HEK293T (cell line): ENCODE measurements at regions not wholly inside any gene's neighbourhood (a gene's known extent, or its start where the extent isn't known, plus 50 kb on each side); places are given as distances from the start of the nearest gene placed in this dataset.
"Not testable (repeated sequence)": the region's sequence is repeated elsewhere in the genome, so short reads cannot be mapped to it uniquely, and the experiment has no call there.

ENCODE experiments used
- CTCF ChIA-PET: fragments of 350-600 bp; formaldehyde crosslinking; extraction: SDS; loops from one replicate; lab custom pipeline; 2021; ENCODE audit warnings: antibody characterized with exemption, inconsistent platforms; lab: Yijun Ruan, JAX
- POLR2A ChIA-PET: fragments of 350-600 bp; formaldehyde crosslinking; extraction: SDS; loops from one replicate; lab custom pipeline; 2020; ENCODE audit warnings: antibody characterized with exemption, inconsistent platforms; lab: Yijun Ruan, JAX
- DNase-seq: peaks from one replicate; pipeline ENCODE4 v3.0.0; 2012; ENCODE audit warnings: mixed read lengths; ENCODE audit errors: extremely low spot score
- ARNT ChIP-seq: fragments of 450-650 bp; IDR thresholded peaks from 2 replicates; pipeline ENCODE4 v1.6.1; 2017; ENCODE audit warnings: mild to moderate bottlenecking
- BHLHE40 ChIP-seq: fragments of 450-650 bp; IDR thresholded peaks from 2 replicates; pipeline ENCODE4 v1.6.1; 2016; ENCODE audit warnings: mild to moderate bottlenecking, moderate library complexity, borderline replicate concordance
- CTBP1 ChIP-seq: fragments of 450-650 bp; IDR thresholded peaks from 2 replicates; pipeline ENCODE4 v1.6.1; 2016; ENCODE audit warnings: borderline replicate concordance
- ELF4 ChIP-seq: fragments of 450-650 bp; IDR thresholded peaks from 2 replicates; pipeline ENCODE4 v1.6.1; 2017; ENCODE audit warnings: antibody characterized with exemption
- FOXA1 ChIP-seq: fragments of 450-650 bp; IDR thresholded peaks from 2 replicates; pipeline ENCODE4 v1.6.1; 2016; ENCODE audit warnings: mild to moderate bottlenecking
- FOXK2 ChIP-seq: fragments of 450-650 bp; IDR thresholded peaks from 2 replicates; pipeline ENCODE4 v1.6.1; 2016; ENCODE audit warnings: mild to moderate bottlenecking
- FOXM1 ChIP-seq: fragments of 450-650 bp; IDR thresholded peaks from 2 replicates; pipeline ENCODE4 v1.6.1; 2017; ENCODE audit warnings: mild to moderate bottlenecking, borderline replicate concordance
- HDGF ChIP-seq: fragments of 450-650 bp; IDR thresholded peaks from 2 replicates; pipeline ENCODE4 v1.6.1; 2017; ENCODE audit warnings: antibody characterized with exemption, borderline replicate concordance
- L3MBTL2 ChIP-seq: fragments of 450-650 bp; conservative IDR thresholded peaks from 2 replicates; pipeline ENCODE4 v1.6.1; 2016; ENCODE audit warnings: mild to moderate bottlenecking
- LEF1 ChIP-seq: fragments of 450-650 bp; IDR thresholded peaks from 2 replicates; pipeline ENCODE4 v1.6.1; 2017; ENCODE audit warnings: mild to moderate bottlenecking, borderline replicate concordance
- NFRKB ChIP-seq: fragments of 450-650 bp; IDR thresholded peaks from 2 replicates; pipeline ENCODE4 v1.6.1; 2016; ENCODE audit warnings: mild to moderate bottlenecking, moderate library complexity
- PKNOX1 ChIP-seq: fragments of 450-650 bp; IDR thresholded peaks from 2 replicates; pipeline ENCODE4 v1.6.1; 2016
- SP1 ChIP-seq: fragments of 450-650 bp; IDR thresholded peaks from 2 replicates; pipeline ENCODE4 v1.6.1; 2017
- SUZ12 ChIP-seq: fragments of 450-650 bp; IDR thresholded peaks from 2 replicates; pipeline ENCODE4 v1.6.1; 2016; ENCODE audit warnings: mild to moderate bottlenecking
- TARDBP ChIP-seq: fragments of 450-650 bp; IDR thresholded peaks from 2 replicates; pipeline ENCODE4 v1.6.1; 2016
- ZNF384 ChIP-seq: fragments of 450-650 bp; IDR thresholded peaks from 2 replicates; pipeline ENCODE4 v1.6.1; 2016

GRCh38 chr18:67133669-67134068, 382.9 kb downstream of the DSEL start:
- TF ChIP-seq FOXM1 (no peak), FOXA1 (no peak), HDGF (no peak), CTBP1 (no peak), PKNOX1 (no peak), ZNF384 (no peak), NFRKB (no peak), LEF1 (no peak), BHLHE40 (no peak), L3MBTL2 (no peak), SUZ12 (no peak), ELF4 (no peak), TARDBP (no peak), FOXK2 (no peak), ARNT (no peak), SP1 (no peak)
- ChIA-PET POLR2A (no interaction called here), CTCF (no interaction called here)
- DNase-seq, result no peak

GRCh38 chr18:67132919-67133318, 383.6 kb downstream of the DSEL start:
- ChIA-PET POLR2A (no interaction called here), CTCF (no interaction called here)
- TF ChIP-seq ZNF384 (no peak), ELF4 (no peak), NFRKB (no peak), PKNOX1 (no peak), TARDBP (no peak), SUZ12 (no peak), HDGF (no peak), FOXK2 (no peak), FOXA1 (no peak)
- no peak for DNase-seq

GRCh38 chr18:67131498-67131897, 385.0 kb downstream of the DSEL start:
- POLR2A ChIA-PET, result no interaction called here
- TF ChIP-seq ELF4, result no peak
- TF ChIP-seq CTBP1, result no peak
- no peak for TF ChIP-seq L3MBTL2
- TF ChIP-seq FOXK2, result no peak
- TF ChIP-seq SP1, result no peak
- no peak for TF ChIP-seq TARDBP
- TF ChIP-seq BHLHE40, result no peak
- TF ChIP-seq ARNT, result no peak
- no peak for TF ChIP-seq ZNF384
- TF ChIP-seq LEF1, result no peak
- TF ChIP-seq FOXM1, result no peak
- no peak for TF ChIP-seq PKNOX1
- TF ChIP-seq SUZ12, result no peak
- DNase-seq, result no peak
- CTCF ChIA-PET, result no interaction called here

GRCh38 chr18:67126751-67127150, 389.8 kb downstream of the DSEL start:
- CTCF ChIA-PET, DNase-seq, POLR2A ChIA-PET: not testable (repeated sequence)

- DNase-seq, result no peak
- CTCF ChIA-PET, result no interaction called here
- POLR2A ChIA-PET, result no interaction called here
- no peak for TF ChIP-seq LEF1
- no peak for TF ChIP-seq ZNF384
- TF ChIP-seq HDGF, result no peak
- TF ChIP-seq CTBP1, result no peak
- TF ChIP-seq NFRKB, result no peak
- TF ChIP-seq FOXM1, result no peak
- TF ChIP-seq SUZ12, result no peak
- TF ChIP-seq L3MBTL2, result no peak
- no peak for TF ChIP-seq ARNT
- no peak for TF ChIP-seq TARDBP
Measured at GRCh38 chr18:67123901-67124300, 392.6 kb downstream of the DSEL start.

- TF ChIP-seq ZNF384, result no peak
- no peak for TF ChIP-seq NFRKB
- TF ChIP-seq L3MBTL2, result no peak
- no peak for TF ChIP-seq FOXM1
- no peak for TF ChIP-seq CTBP1
- no peak for TF ChIP-seq PKNOX1
- TF ChIP-seq SUZ12, result no peak
- TF ChIP-seq TARDBP, result no peak
- no peak for TF ChIP-seq ELF4
- no peak for TF ChIP-seq FOXA1
- no peak for TF ChIP-seq BHLHE40
- TF ChIP-seq HDGF, result no peak
- TF ChIP-seq LEF1, result no peak
- TF ChIP-seq FOXK2, result no peak
- no peak for TF ChIP-seq ARNT
- no peak for TF ChIP-seq SP1
- DNase-seq, result no peak
- ChIA-PET CTCF (no interaction called here), POLR2A (no interaction called here)
Measured at GRCh38 chr18:67117804-67118203, 398.7 kb downstream of the DSEL start.
